GM18861 (cell line): ENCODE measurements at regions not wholly inside any gene's neighbourhood (a gene's known extent, or its start where the extent isn't known, plus 50 kb on each side); places are given as distances from the start of the nearest gene placed in this dataset.

Source experiments
- ATAC-seq: cut with Tn5 transposase; IDR thresholded peaks from one replicate; pipeline ENCODE4 v1.9.1; 2021; ENCODE audit not compliant: unreplicated experiment

GRCh38 chr17:69997332-69997731 is 77.7 kb upstream of the KCNJ16 start:
- ATAC-seq, result no peak

- ATAC-seq, result no peak
Measured at GRCh38 chr17:69999253-69999652, 75.8 kb upstream of the KCNJ16 start.

- no peak for ATAC-seq
Measured at GRCh38 chr17:70006159-70006558, 68.9 kb upstream of the KCNJ16 start.

GRCh38 chr17:70011750-70012149 is 63.3 kb upstream of the KCNJ16 start:
- ATAC-seq, result no peak

GRCh38 chr17:70013911-70014310 is 61.1 kb upstream of the KCNJ16 start:
- no peak for ATAC-seq

GRCh38 chr17:70017112-70017511 is 57.9 kb upstream of the KCNJ16 start:
- ATAC-seq, result no peak

GRCh38 chr17:70017941-70018340 is 57.1 kb upstream of the KCNJ16 start:
- ATAC-seq, result no peak

- ATAC-seq, result no peak
Measured at GRCh38 chr17:70021726-70022125, 53.3 kb upstream of the KCNJ16 start.

- ATAC-seq, result no peak
Measured at GRCh38 chr17:70022175-70022574, 52.9 kb upstream of the KCNJ16 start.

- ATAC-seq, result no peak
Measured at GRCh38 chr17:70024253-70024652, 50.8 kb upstream of the KCNJ16 start.
